B cell (primary cell): ENCODE measurements at regions not wholly inside any gene's neighbourhood (a gene's known extent, or its start where the extent isn't known, plus 50 kb on each side); places are given as distances from the start of the nearest gene placed in this dataset.

Experiments used
- ATAC-seq: fragments of 200-7000 bp; cut with Tn5 transposase; one replicate; pipeline ENCODE4 v1.10.0; 2021; ENCODE audit warnings: low read depth, mild to moderate bottlenecking, moderate number of reproducible peaks, moderate library complexity
- CTCF ChIA-PET: fragments of 350-600 bp; sonication (Branson Sonifier 250); formaldehyde crosslinking; loops from one replicate; lab custom pipeline; 2021; ENCODE audit warnings: antibody characterized with exemption, inconsistent platforms; lab: Charles Lee
- POLR2A ChIA-PET: fragments of 350-600 bp; sonication (Branson Sonifier 250); formaldehyde crosslinking; loops from one replicate; lab custom pipeline; 2021; ENCODE audit warnings: antibody characterized with exemption; lab: Charles Lee
- DNase-seq: peaks from one replicate; pipeline ENCODE4 v3.0.0; 2013
- H2AFZ ChIP-seq: 2 replicates; pipeline ENCODE4 v1.6.1; 2012; ENCODE audit warnings: mild to moderate bottlenecking, low read depth, low read length; ENCODE audit not compliant: insufficient read depth, poor library complexity, severe bottlenecking
- H3K27ac ChIP-seq, 2 donors: 1 replicate in 1 of 2; 2 replicates in 1 of 2; pipeline ENCODE4 v1.5.1; 2012 to 2013; ENCODE audit warnings: low read length in 2 of 2, mild to moderate bottlenecking in 2 of 2, moderate library complexity in 1 of 2
- H3K27me3 ChIP-seq, 4 experiments: fragments of 200-600 bp in 1 of 4; sonication (generic) in 1 of 4; replicated peaks in 1 of 4; 1 replicate in 2 of 4; 2 replicates in 2 of 4; pipeline versions ENCODE4 v1.6.1 to v1.7.0; 2013 to 2016; ENCODE audit warnings: low read length in 3 of 4, mild to moderate bottlenecking in 2 of 4, mixed read lengths in 1 of 4, moderate library complexity in 1 of 4; ENCODE audit not compliant: insufficient read depth in 4 of 4, control insufficient read depth in 3 of 4; ENCODE audit errors: control extremely low read depth in 1 of 4
- H3K36me3 ChIP-seq, 2 experiments: replicated peaks in 1 of 2; 1 replicate in 1 of 2; 2 replicates in 1 of 2; pipeline versions ENCODE4 v1.6.1 to v1.7.1; 2013; ENCODE audit warnings: low read length in 1 of 2; ENCODE audit not compliant: insufficient read depth in 2 of 2, control insufficient read depth in 1 of 2; ENCODE audit errors: control extremely low read depth in 1 of 2, extremely low read depth in 1 of 2
- H3K4me1 ChIP-seq, 2 donors: fragments of 200-600 bp in 1 of 2; sonication (generic) in 1 of 2; 1 replicate in 1 of 2; 2 replicates in 1 of 2; pipeline versions ENCODE4 v1.5.1 to v1.6.1; 2013 to 2017; ENCODE audit warnings: low read length in 2 of 2; ENCODE audit not compliant: control insufficient read depth in 2 of 2, insufficient read depth in 2 of 2
- H3K4me2 ChIP-seq: replicated peaks from 2 replicates; pipeline ENCODE3; 2012; ENCODE audit warnings: mild to moderate bottlenecking, low read depth, low read length; ENCODE audit not compliant: poor library complexity, severe bottlenecking
- H3K4me3 ChIP-seq, 5 experiments: fragments of 200-600 bp in 1 of 5; sonication (generic) in 1 of 5; 1 replicate in 3 of 5; 2 replicates in 2 of 5; pipeline versions ENCODE4 v1.5.1 to v1.7.0; 2011 to 2016; ENCODE audit warnings: low read length in 4 of 5, mild to moderate bottlenecking in 4 of 5, low read depth in 2 of 5, control low read depth in 1 of 5, moderate library complexity in 1 of 5; ENCODE audit not compliant: insufficient read depth in 1 of 5; ENCODE audit errors: control extremely low read depth in 1 of 5, extremely low read depth in 1 of 5
- H3K79me2 ChIP-seq: fragments of 200-600 bp; sonication (generic); one replicate; pipeline ENCODE4 v1.6.0; 2016; ENCODE audit warnings: low read length; ENCODE audit not compliant: control insufficient read depth, insufficient read depth
- H3K9ac ChIP-seq: fragments of 200-600 bp; sonication (generic); 2 replicates; pipeline ENCODE4 v1.6.1; 2017; ENCODE audit warnings: mild to moderate bottlenecking, low read length, moderate library complexity
- H3K9me3 ChIP-seq, 3 donors: one replicate each; pipeline versions ENCODE4 v1.6.1 to v1.7.1; 2013; ENCODE audit warnings: low read length in 2 of 3; ENCODE audit not compliant: control insufficient read depth in 2 of 3, insufficient read depth in 1 of 3; ENCODE audit errors: control extremely low read depth in 1 of 3
- H4K20me1 ChIP-seq: 2 replicates; pipeline ENCODE4 v1.6.0; 2012; ENCODE audit warnings: mild to moderate bottlenecking, low read length; ENCODE audit not compliant: insufficient read depth, control insufficient read depth, poor library complexity, severe bottlenecking
- H3K27ac Mint-ChIP-seq: one replicate; pipeline ENCODE4 v1.8.0; 2021; ENCODE audit warnings: mixed read lengths
- H3K27me3 Mint-ChIP-seq: one replicate; pipeline ENCODE4 v1.8.0; 2021; ENCODE audit warnings: mixed read lengths
- H3K4me1 Mint-ChIP-seq: one replicate; pipeline ENCODE4 v1.8.0; 2021; ENCODE audit warnings: mixed read lengths
- H3K4me3 Mint-ChIP-seq: one replicate; pipeline ENCODE4 v1.8.0; 2021; ENCODE audit warnings: mixed read lengths
- H3K9me3 Mint-ChIP-seq: one replicate; pipeline ENCODE4 v1.8.0; 2022; ENCODE audit warnings: mixed read lengths; ENCODE audit not compliant: insufficient read depth
- EZH2 ChIP-seq: IDR thresholded peaks from 2 replicates; pipeline ENCODE4 v1.6.1; 2012; ENCODE audit warnings: borderline replicate concordance, low read depth, mild to moderate bottlenecking, moderate library complexity, low read length; ENCODE audit not compliant: insufficient read depth, poor library complexity, severe bottlenecking
- WGBS: methylation state at CpG from one replicate; pipeline ENCODE4 v1.1.5; 2013; ENCODE audit warnings: missing lambda C conversion rate; ENCODE audit not compliant: insufficient coverage; 5-methylcytosine and 5-hydroxymethylcytosine counted together
- intact Hi-C: fragments of 100-400 bp; cut with micrococcal nuclease; formaldehyde crosslinking; loops from one replicate; pipeline ENCODE4 v1.10.0; 2022
- TF ChIP-seq, protein P1 (sequence below): fragments of 200-600 bp; IDR thresholded peaks from one replicate; pipeline ENCODE4 v1.8.0; 2022; ENCODE audit warnings: antibody characterized with exemption, mild to moderate bottlenecking

DNA sequence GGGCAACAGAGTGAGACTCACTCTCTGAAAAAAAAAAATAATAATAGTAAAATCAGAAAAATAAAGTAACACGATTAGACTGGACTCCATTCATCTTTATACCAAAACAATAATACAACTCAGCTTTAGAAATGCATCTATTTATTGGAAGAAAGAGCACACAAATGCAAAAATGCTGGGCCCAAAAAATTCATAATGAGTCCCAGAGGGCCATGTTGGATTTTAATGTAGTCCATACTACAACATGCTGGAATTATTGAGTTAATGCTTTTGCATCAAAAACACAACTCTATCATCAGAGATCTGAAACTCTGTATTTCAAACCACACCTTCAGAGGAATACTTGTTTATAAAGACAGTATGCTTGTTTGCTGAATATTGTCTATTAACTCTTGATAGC is 1614.7 kb downstream of the STIM2 start:
- CTCF ChIA-PET = no interaction called here

DNA sequence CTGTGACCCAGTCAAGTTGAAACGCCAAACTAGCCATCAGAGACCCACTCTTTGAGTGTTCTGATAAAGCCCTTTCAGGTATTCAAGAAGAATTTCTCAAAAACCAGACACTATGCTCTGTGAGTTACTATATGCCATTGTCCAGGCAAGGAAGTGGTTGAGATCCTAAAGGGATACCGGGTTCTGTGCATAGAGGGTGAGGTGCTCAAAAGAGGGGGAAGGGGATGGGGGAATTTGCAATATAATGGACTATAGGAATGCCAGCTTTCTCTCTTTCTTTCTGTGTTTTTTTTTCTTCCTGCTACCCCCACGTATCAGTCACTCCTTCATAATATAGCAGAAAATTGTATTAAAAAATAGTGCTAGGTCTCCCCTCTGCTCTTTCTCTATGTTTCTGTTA is 1619.0 kb downstream of the STIM2 start:
- no peaks in the 10 kb centered on the region for H3K27me3 Mint-ChIP-seq
- intact Hi-C loops = no loop called here

More for the DNA sequence above, 1614.7 kb downstream of the STIM2 start:
- DNase-seq = no peak
- Mint-ChIP-seq H3K4me3 (no peak overlapping the region), H3K27me3 (no peaks in the 10 kb centered on the region), H3K9me3 (no peaks in the 10 kb centered on the region), H3K27ac (no peak overlapping the region), H3K4me1 (no peaks in the 10 kb centered on the region)
- intact Hi-C loops = no loop called here
- POLR2A ChIA-PET = no interaction called here
- no peak overlapping the region for H3K4me3 ChIP-seq
- H3K36me3 ChIP-seq = no peaks in the 10 kb centered on the region
- no CpG with 5 or more reads among the region's 1 CpG for WGBS
- no peaks in the 10 kb centered on the region for H3K9me3 ChIP-seq
- H3K27ac ChIP-seq = no peak overlapping the region
- no peak overlapping the region for H3K4me2 ChIP-seq
- H3K9ac ChIP-seq = no peak overlapping the region
- TF ChIP-seq, protein P1, sequence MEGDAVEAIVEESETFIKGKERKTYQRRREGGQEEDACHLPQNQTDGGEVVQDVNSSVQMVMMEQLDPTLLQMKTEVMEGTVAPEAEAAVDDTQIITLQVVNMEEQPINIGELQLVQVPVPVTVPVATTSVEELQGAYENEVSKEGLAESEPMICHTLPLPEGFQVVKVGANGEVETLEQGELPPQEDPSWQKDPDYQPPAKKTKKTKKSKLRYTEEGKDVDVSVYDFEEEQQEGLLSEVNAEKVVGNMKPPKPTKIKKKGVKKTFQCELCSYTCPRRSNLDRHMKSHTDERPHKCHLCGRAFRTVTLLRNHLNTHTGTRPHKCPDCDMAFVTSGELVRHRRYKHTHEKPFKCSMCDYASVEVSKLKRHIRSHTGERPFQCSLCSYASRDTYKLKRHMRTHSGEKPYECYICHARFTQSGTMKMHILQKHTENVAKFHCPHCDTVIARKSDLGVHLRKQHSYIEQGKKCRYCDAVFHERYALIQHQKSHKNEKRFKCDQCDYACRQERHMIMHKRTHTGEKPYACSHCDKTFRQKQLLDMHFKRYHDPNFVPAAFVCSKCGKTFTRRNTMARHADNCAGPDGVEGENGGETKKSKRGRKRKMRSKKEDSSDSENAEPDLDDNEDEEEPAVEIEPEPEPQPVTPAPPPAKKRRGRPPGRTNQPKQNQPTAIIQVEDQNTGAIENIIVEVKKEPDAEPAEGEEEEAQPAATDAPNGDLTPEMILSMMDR = no peak
- TF ChIP-seq EZH2 = no peak
- ATAC-seq = no peak
- H2AFZ ChIP-seq = no peak overlapping the region
- H3K79me2 ChIP-seq = no peaks in the 10 kb centered on the region
- no peaks in the 10 kb centered on the region for H3K4me1 ChIP-seq
- no peaks in the 10 kb centered on the region for H4K20me1 ChIP-seq
- no peaks in the 10 kb centered on the region for H3K27me3 ChIP-seq

More for the DNA sequence above, 1619.0 kb downstream of the STIM2 start:
- H3K79me2 ChIP-seq = no peaks in the 10 kb centered on the region
- DNase-seq (no peak), ATAC-seq (no peak)
- Mint-ChIP-seq H3K9me3 (no peaks in the 10 kb centered on the region), H3K4me1 (no peaks in the 10 kb centered on the region), H3K27ac (no peak overlapping the region), H3K4me3 (no peak overlapping the region)
- no peak overlapping the region for H3K9ac ChIP-seq
- no peak overlapping the region for H2AFZ ChIP-seq
- H3K4me1 ChIP-seq = no peaks in the 10 kb centered on the region
- H3K4me2 ChIP-seq = no peak overlapping the region
- no peaks in the 10 kb centered on the region for H3K9me3 ChIP-seq
- no peaks in the 10 kb centered on the region for H3K27me3 ChIP-seq
- TF ChIP-seq, protein P1 = no peak
- TF ChIP-seq EZH2 = no peak
- no peak overlapping the region for H3K4me3 ChIP-seq
- ChIA-PET CTCF (no interaction called here), POLR2A (no interaction called here)
- no peaks in the 10 kb centered on the region for H3K36me3 ChIP-seq
- no CpG with 5 or more reads among the region's 3 CpGs for WGBS
- no peak overlapping the region for H3K27ac ChIP-seq
- no peaks in the 10 kb centered on the region for H4K20me1 ChIP-seq
